ENCODE measurements at regions not wholly inside any gene's neighbourhood (a gene's known extent, or its start where the extent isn't known, plus 50 kb on each side); places are given as distances from the start of the nearest gene placed in this dataset.

GRCh38 chr4:38347251-38347650, 316.7 kb upstream of the KLF3 start:
- DNase-seq = no peak

- no peak for DNase-seq
Measured at GRCh38 chr4:38354421-38354820, 309.6 kb upstream of the KLF3 start.

- no peak for DNase-seq
Measured at GRCh38 chr4:38354872-38355271, 309.1 kb upstream of the KLF3 start.

- no peak for DNase-seq
Measured at GRCh38 chr4:38356686-38357085, 307.3 kb upstream of the KLF3 start.

GRCh38 chr4:38357546-38357945, 306.5 kb upstream of the KLF3 start:
- DNase-seq = no peak

- no peak for DNase-seq
Measured at GRCh38 chr4:38359113-38359512, 304.9 kb upstream of the KLF3 start.

- no peak for DNase-seq
Measured at GRCh38 chr4:38360201-38360600, 303.8 kb upstream of the KLF3 start.

- no peak for DNase-seq
Measured at GRCh38 chr4:38364383-38364963, 299.5 kb upstream of the KLF3 start.

GRCh38 chr4:38365261-38365660, 298.7 kb upstream of the KLF3 start:
- DNase-seq = no peak

- DNase-seq = no peak
Measured at GRCh38 chr4:38365748-38366310, 298.2 kb upstream of the KLF3 start.

GRCh38 chr4:38366456-38366855, 297.5 kb upstream of the KLF3 start:
- DNase-seq = no peak

GRCh38 chr4:38366997-38367396, 297.0 kb upstream of the KLF3 start:
- DNase-seq = no peak

- DNase-seq = no peak
Measured at GRCh38 chr4:38367642-38368174, 296.3 kb upstream of the KLF3 start.

GRCh38 chr4:38368613-38369012, 295.4 kb upstream of the KLF3 start:
- no peak for DNase-seq

GRCh38 chr4:38371391-38371851, 292.6 kb upstream of the KLF3 start:
- DNase-seq = no peak

- DNase-seq = no peak
Measured at GRCh38 chr4:38373375-38373774, 290.6 kb upstream of the KLF3 start.

GRCh38 chr4:38377195-38377594, 286.8 kb upstream of the KLF3 start:
- DNase-seq = no peak

- DNase-seq = no peak
Measured at GRCh38 chr4:38378478-38378877, 285.5 kb upstream of the KLF3 start.

GRCh38 chr4:38381788-38382187, 282.2 kb upstream of the KLF3 start:
- no peak for DNase-seq

GRCh38 chr4:38382520-38382919, 281.5 kb upstream of the KLF3 start:
- no peak for DNase-seq

GRCh38 chr4:38383646-38384121, 280.3 kb upstream of the KLF3 start:
- DNase-seq = no peak

- no peak for DNase-seq
Measured at GRCh38 chr4:38385093-38386004, 278.6 kb upstream of the KLF3 start.

- no peak for DNase-seq
Measured at GRCh38 chr4:38386005-38386551, 277.9 kb upstream of the KLF3 start.

Data from CD4-positive, alpha-beta T cell treated with Interleukin-1 beta for 1 hour (primary cell).